PC-9 (cell line): ENCODE measurements at regions not wholly inside any gene's neighbourhood (a gene's known extent, or its start where the extent isn't known, plus 50 kb on each side); places are given as distances from the start of the nearest gene placed in this dataset.

Experiments
- BruUV-seq: library from RNA; stranded (reverse); fragments of 400-500 nt; replicated peaks from 2 replicates; lab custom pipeline; 2021; lab: Mats Ljungman, UMichigan
- CTCF ChIA-PET: fragments of 300-600 bp; sonication (Branson Sonifier 250); formaldehyde crosslinking; loops from one replicate; lab custom pipeline; 2022; ENCODE audit warnings: antibody characterized with exemption; lab: Charles Lee
- POLR2A ChIA-PET: fragments of 300-600 bp; sonication (Branson Sonifier 250); formaldehyde crosslinking; loops from one replicate; lab custom pipeline; 2022; ENCODE audit warnings: antibody characterized with exemption; ENCODE audit not compliant: unreplicated experiment; lab: Charles Lee
- DNase-seq, 2 experiments: peaks; one replicate each; pipeline versions ENCODE4 v3.0.0 to v3.0.0-alpha.2; 2015 to 2022; ENCODE audit warnings: mixed read lengths in 1 of 2
- H2AFZ ChIP-seq: fragments of 200-600 bp; sonication (generic); 2 replicates; pipeline ENCODE4 v1.8.1; 2017; ENCODE audit warnings: antibody characterized with exemption
- H3F3A ChIP-seq: fragments of 200-600 bp; sonication (generic); 2 replicates; pipeline ENCODE4 v1.8.1; 2017; ENCODE audit warnings: antibody characterized with exemption, mild to moderate bottlenecking, low read depth; ENCODE audit not compliant: insufficient read depth
- H3K27ac ChIP-seq: fragments of 200-600 bp; sonication (generic); 2 replicates; pipeline ENCODE4 v1.6.1; 2016; ENCODE audit warnings: mixed run types
- H3K27me3 ChIP-seq: fragments of 200-600 bp; sonication (generic); 2 replicates; pipeline ENCODE4 v1.6.1; 2016; ENCODE audit warnings: low read depth, mixed run types; ENCODE audit not compliant: insufficient read depth
- H3K36me3 ChIP-seq: fragments of 200-600 bp; sonication (generic); 2 replicates; pipeline ENCODE4 v1.6.1; 2016; ENCODE audit warnings: low read depth, mixed run types
- H3K4me1 ChIP-seq: fragments of 200-600 bp; sonication (generic); replicated peaks from 2 replicates; pipeline ENCODE4 v1.6.1; 2016; ENCODE audit warnings: mixed run types; ENCODE audit not compliant: insufficient read depth
- H3K4me2 ChIP-seq: fragments of 200-600 bp; sonication (generic); 2 replicates; pipeline ENCODE4 v1.6.1; 2017; ENCODE audit warnings: mixed run types
- H3K4me3 ChIP-seq: fragments of 200-600 bp; sonication (generic); 2 replicates; pipeline ENCODE4 v1.6.1; 2016; ENCODE audit warnings: mixed run types
- H3K79me2 ChIP-seq: fragments of 200-600 bp; sonication (generic); 2 replicates; pipeline ENCODE4 v1.6.1; 2017; ENCODE audit warnings: low read depth, mixed run types
- H3K9me2 ChIP-seq: fragments of 200-600 bp; sonication (generic); 2 replicates; pipeline ENCODE4 v1.8.1; 2017; ENCODE audit warnings: mild to moderate bottlenecking; ENCODE audit not compliant: insufficient read depth
- H3K9me3 ChIP-seq: fragments of 200-600 bp; sonication (generic); 2 replicates; pipeline ENCODE4 v1.8.1; 2016; ENCODE audit warnings: low read depth; ENCODE audit not compliant: insufficient read depth
- H4K20me1 ChIP-seq: fragments of 200-600 bp; sonication (generic); 2 replicates; pipeline ENCODE4 v1.8.1; 2017; ENCODE audit not compliant: insufficient read depth
- CTCF ChIP-seq: fragments of 200-600 bp; sonication (generic); conservative IDR thresholded peaks from 2 replicates; pipeline ENCODE4 v1.6.1; 2017; ENCODE audit warnings: mixed run types, antibody characterized with exemption, mild to moderate bottlenecking, moderate library complexity
- EZH2 ChIP-seq: fragments of 200-600 bp; sonication (generic); IDR thresholded peaks from 2 replicates; pipeline ENCODE4 v1.8.0; 2017; ENCODE audit warnings: antibody characterized with exemption, low read depth
- intact Hi-C: fragments of 100-400 bp; cut with micrococcal nuclease; formaldehyde crosslinking; loops from one replicate; pipeline ENCODE4 v1.10.0; 2022; ENCODE audit not compliant: unreplicated experiment

DNA sequence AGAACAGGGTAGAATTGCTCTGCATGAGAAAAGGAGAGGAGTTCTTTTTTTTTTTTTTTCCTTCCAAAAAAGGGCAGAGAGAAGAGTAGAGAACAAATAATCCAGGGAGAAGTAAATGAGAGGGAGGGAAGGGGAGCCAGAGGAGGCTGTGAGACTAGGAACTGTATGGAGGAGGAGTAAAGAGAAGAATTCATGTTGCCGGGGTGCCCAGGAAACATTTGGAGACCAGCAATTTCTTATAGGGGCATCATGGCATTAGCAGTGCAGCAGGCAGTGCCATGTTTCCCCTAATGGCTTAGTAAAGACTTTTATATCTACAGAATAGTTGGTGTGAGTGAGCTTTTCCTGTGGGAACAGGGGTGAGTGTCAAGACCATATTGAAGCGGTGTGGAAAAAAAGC is 86.4 kb upstream of the SESTD1 start:
- no peak overlapping the region for H2AFZ ChIP-seq
- no peaks in the 10 kb centered on the region for H3K79me2 ChIP-seq
- H4K20me1 ChIP-seq = no peaks in the 10 kb centered on the region
- H3K4me1 ChIP-seq = no peaks in the 10 kb centered on the region
- no peaks in the 10 kb centered on the region for H3F3A ChIP-seq
- no peaks in the 10 kb centered on the region for H3K9me2 ChIP-seq
- BruUV-seq = no TSS peak
- no peak for DNase-seq
- no peak overlapping the region for H3K4me2 ChIP-seq
- no peak overlapping the region for H3K4me3 ChIP-seq
- H3K9me3 ChIP-seq = no peaks in the 10 kb centered on the region
- H3K27ac ChIP-seq = no peak overlapping the region
- no peaks in the 10 kb centered on the region for H3K27me3 ChIP-seq
- ChIA-PET POLR2A (no interaction called here), CTCF (no interaction called here)
- no peak for TF ChIP-seq CTCF
- no peak for TF ChIP-seq EZH2
- intact Hi-C loops = no loop called here
- no peaks in the 10 kb centered on the region for H3K36me3 ChIP-seq

DNA sequence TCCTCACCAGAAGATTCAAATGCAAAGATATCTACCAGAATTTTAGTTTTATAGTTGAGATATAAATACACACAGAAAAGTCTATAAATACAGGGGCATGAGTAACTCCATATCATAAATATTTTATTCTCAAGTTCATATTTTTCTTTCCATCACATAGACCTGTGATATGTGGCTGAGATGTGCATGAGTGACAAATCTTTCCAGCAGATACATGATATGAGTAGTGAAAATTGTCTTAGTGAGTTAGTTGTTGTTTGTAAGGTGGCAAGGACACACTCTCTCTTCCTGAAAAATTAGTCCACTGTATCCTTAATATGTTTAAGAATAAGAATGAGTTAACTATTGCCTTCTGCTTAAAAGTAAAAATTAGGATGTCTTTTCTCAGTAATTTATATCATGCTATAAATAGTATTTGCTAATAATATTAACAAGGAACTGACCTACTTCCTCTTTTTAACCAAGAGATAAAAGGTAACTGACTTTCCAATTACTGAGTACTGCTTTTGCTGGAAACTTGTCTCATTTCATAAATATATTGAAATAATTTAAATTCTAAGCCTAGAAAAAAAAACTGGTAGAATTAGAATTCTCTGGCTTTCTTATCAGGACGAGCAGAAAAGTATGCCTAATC is 85.2 kb upstream of the SESTD1 start:
- H3F3A ChIP-seq = no peaks in the 10 kb centered on the region
- intact Hi-C loops = loop anchor here (10.0 kb wide), 1 partner anchor 435 kb away; no protein-coding TSS in a partner anchor
- no peaks in the 10 kb centered on the region for H3K79me2 ChIP-seq
- H2AFZ ChIP-seq = no peak overlapping the region
- no peaks in the 10 kb centered on the region for H3K27me3 ChIP-seq
- no peak overlapping the region for H3K27ac ChIP-seq
- no peak for TF ChIP-seq EZH2
- no peak for TF ChIP-seq CTCF
- no peaks in the 10 kb centered on the region for H3K9me2 ChIP-seq
- no peak overlapping the region for H3K4me2 ChIP-seq
- peaks cover 5% of the 10 kb centered on the region for H3K4me1 ChIP-seq
- DNase-seq = no peak
- H3K36me3 ChIP-seq = no peaks in the 10 kb centered on the region
- H4K20me1 ChIP-seq = no peaks in the 10 kb centered on the region
- H3K9me3 ChIP-seq = no peaks in the 10 kb centered on the region
- POLR2A ChIA-PET = no interaction called here
- CTCF ChIA-PET = no interaction called here
- no TSS peak for BruUV-seq
- no peak overlapping the region for H3K4me3 ChIP-seq

DNA sequence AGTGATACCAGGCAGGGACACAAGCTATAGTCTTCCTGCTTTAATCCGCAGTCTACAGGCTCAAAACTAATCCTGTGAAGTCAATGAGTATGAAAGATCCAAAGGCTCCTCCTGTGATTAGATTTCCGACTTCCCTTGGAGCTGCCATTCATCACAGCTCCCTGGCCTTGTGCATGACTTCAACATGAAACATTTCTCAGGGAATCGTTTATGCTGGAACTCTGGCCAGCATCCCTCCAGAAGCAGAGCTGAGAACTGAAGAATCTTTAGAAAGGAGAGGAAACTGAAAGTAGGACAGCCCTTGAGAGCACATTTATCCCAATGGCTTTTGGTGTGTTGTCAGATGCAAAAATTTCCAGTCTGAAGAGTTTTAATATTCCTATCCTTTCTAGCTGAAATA is 84.3 kb upstream of the SESTD1 start:
- H3K9me3 ChIP-seq = no peaks in the 10 kb centered on the region
- H3K4me1 ChIP-seq = peaks cover 14% of the 10 kb centered on the region
- DNase-seq = no peak
- ChIA-PET CTCF (no interaction called here), POLR2A (no interaction called here)
- no peaks in the 10 kb centered on the region for H3K9me2 ChIP-seq
- no peaks in the 10 kb centered on the region for H3K79me2 ChIP-seq
- H3F3A ChIP-seq = no peaks in the 10 kb centered on the region
- no peak overlapping the region for H3K4me3 ChIP-seq
- H3K36me3 ChIP-seq = no peaks in the 10 kb centered on the region
- no peak overlapping the region for H3K4me2 ChIP-seq
- no peak overlapping the region for H3K27ac ChIP-seq
- intact Hi-C loops = loop anchor here (10.0 kb wide), 1 partner anchor 434 kb away; no protein-coding TSS in a partner anchor
- no peak for TF ChIP-seq EZH2
- TF ChIP-seq CTCF = no peak
- no peaks in the 10 kb centered on the region for H4K20me1 ChIP-seq
- no TSS peak for BruUV-seq
- H2AFZ ChIP-seq = 0 out of 2 replicates have a peak overlapping the region, but pooled peaks have one; percentile 10
- no peaks in the 10 kb centered on the region for H3K27me3 ChIP-seq
